GM19238 (cell line): ENCODE measurements at regions not wholly inside any gene's neighbourhood (a gene's known extent, or its start where the extent isn't known, plus 50 kb on each side); places are given as distances from the start of the nearest gene placed in this dataset.
"Not testable (repeated sequence)": the region's sequence is repeated elsewhere in the genome, so short reads cannot be mapped to it uniquely, and the experiment has no call there.

Experiments used
- DNase-seq: peaks from one replicate; pipeline ENCODE4 v3.0.0; 2011; ENCODE audit warnings: low spot score; ENCODE audit not compliant: insufficient read length

GRCh38 chr2:11950896-11951295 lies 204.5 kb downstream of the LPIN1 start:
- DNase-seq, result no peak

- not testable (repeated sequence) for DNase-seq
These were observed 205.1 kb downstream of the LPIN1 start for GRCh38 chr2:11951492-11951891.

DNA sequence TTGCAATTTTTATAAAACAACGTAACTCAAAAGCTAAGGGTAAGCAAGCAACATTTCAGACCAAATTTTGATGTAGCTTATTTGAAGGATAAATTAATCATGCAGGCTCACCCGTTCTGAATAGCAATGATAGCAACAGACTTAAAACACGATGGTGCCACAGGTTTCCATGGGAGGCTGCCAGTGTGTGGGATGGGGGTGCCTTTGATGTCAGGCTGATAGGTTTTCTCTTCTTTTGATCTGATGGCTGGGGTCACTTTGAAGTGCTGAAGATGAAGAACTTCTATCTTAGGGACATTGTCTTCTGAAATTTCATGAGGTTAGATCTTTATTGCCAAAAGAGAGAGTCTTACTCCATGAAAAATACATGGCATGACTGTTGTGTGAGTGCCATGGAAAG lies 206.8 kb downstream of the LPIN1 start:
- no peak for DNase-seq

GRCh38 chr2:11955314-11955713 lies 208.9 kb downstream of the LPIN1 start:
- DNase-seq, result no peak

- DNase-seq, result no peak
These were observed 209.5 kb downstream of the LPIN1 start for GRCh38 chr2:11955884-11956291.

- DNase-seq, result no peak
These were observed 216.4 kb downstream of the LPIN1 start for GRCh38 chr2:11962707-11963328.

DNA sequence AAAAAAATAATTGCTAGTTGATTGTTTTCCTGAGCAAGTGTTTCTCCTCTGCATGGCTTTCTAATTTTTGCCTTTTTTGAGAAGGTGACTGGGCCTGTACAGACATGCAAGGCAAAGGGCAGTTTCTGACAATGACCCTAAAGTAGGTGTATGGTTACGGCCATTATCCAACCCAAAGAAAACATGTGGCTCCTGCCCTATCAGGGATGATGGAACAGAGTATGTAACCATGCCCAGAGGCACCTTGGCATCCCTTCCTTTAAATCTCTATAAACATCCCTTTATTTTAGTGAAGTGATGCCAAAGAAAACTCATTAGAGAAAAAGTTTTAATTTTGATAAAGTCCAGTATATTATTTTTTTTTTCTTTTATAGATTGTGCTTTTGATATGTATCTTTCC lies 217.5 kb downstream of the LPIN1 start:
- no peak for DNase-seq

GRCh38 chr2:11967946-11968465 lies 221.6 kb downstream of the LPIN1 start:
- DNase-seq, result no peak

DNA sequence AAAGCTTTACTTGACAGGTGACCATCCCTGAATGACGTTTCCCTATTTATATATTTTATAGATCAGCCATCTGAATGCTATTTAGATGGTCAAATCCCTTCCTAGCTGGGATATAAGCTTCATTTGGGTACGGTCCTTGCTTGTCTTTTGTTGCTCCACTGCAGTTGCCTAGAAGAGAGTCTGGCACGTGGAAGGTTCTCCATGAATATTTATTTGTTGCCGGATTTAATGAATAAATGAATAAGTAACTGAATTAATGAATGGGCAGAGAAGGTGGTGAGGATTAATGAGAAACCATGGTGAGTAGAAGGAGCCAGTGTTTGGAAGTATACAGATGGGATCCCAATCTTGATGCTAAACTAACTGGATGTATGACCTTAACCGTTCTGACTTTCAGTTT lies 222.1 kb downstream of the LPIN1 start:
- no peak for DNase-seq

- no peak for DNase-seq
These were observed 223.3 kb downstream of the LPIN1 start for GRCh38 chr2:11969774-11970173.

DNA sequence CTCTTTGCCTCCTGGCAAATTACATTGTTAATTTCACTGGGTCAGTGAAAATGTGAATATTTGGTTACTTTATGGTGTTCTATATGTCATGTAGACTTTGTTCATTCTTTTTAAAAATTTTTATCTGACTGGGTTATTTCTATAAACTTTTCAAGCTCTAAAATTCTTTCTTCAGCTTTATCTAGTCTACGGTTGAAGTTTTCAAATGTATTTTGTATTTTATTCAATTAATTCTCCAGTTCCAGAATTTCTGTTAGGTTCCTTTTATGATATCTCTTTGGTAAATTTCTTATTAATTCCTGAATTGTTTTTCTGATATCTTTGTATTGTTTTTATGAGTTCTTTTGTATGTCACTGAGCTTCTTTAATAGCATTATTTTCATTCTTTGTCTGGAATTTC lies 228.1 kb downstream of the LPIN1 start:
- DNase-seq, result no peak

GRCh38 chr2:11975373-11975772 lies 228.9 kb downstream of the LPIN1 start:
- no peak for DNase-seq

GRCh38 chr2:11976073-11976472 lies 229.6 kb downstream of the LPIN1 start:
- DNase-seq, result no peak

DNA sequence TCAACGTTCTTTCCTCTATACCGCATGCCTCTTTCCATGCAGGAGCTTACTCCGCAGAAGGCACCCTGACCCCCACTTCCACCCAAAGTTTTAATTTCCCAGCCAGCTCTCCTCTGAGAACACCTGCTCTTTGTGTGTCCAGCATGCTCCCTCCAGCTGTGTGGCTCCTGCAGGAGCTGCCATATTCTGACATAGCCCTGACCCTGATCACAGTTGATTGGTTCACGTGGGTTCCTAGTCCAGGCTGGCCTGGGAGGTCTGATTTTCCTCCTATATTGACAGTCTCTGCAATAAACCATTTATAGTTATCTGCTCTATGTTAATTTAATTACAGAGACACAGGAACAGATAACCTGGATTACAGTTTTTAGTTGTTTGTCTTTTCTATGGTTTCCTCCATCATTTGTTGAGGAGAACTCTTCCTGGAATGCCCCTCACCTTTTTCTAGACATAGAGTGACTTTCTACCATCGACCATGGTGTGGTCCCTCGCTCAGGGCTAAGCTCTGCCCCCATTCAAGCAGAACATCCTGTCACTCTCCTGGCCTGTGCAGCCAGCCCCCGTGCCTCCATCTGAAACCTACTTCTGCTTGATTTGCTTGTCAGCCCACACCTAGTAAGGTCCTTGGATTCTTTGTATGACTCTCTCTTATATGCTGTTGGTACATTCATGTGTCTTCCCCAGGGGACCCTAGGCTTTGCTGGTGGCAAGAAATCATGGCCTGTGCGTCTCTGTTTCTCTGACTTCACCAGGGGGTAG lies 231.5 kb downstream of the LPIN1 start:
- DNase-seq, result no peak

DNA sequence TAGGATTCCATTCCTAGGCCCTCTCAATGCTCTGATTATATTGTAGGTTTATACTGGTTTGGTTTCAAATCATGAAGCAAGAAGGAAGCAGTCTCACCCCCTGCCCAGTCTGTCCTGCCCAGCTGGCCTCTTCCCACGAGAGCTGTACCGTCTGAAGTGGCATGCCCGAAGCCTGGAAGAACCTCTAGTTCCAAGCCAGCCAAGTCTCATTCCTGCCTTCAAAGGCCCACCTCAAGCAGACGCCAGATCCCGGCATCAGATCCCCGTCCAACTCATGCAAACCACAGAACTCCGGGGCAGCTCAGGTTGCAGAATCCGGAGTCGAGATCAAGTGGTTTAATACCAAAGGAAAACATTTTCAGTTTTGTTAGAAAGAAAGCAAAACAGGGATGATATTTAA lies 234.4 kb downstream of the LPIN1 start:
- DNase-seq, result no peak

- no peak for DNase-seq
These were observed 237.0 kb downstream of the LPIN1 start for GRCh38 chr2:11983401-11983800.

GRCh38 chr2:11983870-11984269 lies 237.4 kb downstream of the LPIN1 start:
- no peak for DNase-seq

DNA sequence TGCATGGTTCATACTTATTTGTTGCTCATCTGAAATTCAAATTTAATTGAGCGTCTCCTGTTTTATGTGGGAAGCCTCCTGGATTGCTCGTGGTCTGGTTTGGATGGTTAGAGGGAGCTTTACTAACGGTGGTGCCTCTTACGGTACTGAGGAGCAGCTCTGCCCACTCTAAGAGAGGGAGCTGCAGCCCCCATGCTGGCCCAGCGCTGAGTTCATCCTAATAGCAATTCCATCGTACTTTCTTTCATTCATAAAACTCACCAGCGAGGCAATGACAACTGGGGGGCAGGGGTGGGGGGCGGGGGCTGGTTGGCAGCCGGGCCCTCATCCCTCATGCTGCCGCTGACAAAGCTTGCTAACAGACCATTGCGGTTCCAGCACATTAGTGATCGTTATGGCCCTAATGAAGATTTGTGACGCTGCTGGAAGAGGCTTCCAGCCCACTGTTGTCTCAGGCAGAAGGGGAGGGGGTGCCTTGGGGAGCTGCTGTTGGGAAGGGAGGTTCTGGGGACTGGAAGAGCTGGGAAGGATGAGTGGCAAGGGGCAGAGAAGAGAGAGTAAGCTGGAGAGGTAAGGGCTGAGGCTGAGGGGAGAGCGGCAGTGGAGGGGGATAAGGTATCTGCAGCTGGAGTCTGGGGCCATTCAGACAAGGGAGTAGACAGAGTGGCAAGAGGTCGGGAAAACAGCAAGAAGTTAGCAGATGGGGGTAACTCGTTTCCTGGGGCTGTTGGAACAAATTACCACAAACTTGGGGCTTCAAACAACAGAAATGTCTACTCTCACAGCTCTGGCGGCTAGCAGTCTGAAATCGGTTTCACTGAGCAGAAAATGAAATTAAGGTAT lies 238.1 kb downstream of the LPIN1 start:
- DNase-seq, result no peak

- DNase-seq, result no peak
These were observed 239.6 kb downstream of the LPIN1 start for GRCh38 chr2:11985817-11986566.

GRCh38 chr2:11987151-11987550 lies 240.7 kb downstream of the LPIN1 start:
- no peak for DNase-seq

DNA sequence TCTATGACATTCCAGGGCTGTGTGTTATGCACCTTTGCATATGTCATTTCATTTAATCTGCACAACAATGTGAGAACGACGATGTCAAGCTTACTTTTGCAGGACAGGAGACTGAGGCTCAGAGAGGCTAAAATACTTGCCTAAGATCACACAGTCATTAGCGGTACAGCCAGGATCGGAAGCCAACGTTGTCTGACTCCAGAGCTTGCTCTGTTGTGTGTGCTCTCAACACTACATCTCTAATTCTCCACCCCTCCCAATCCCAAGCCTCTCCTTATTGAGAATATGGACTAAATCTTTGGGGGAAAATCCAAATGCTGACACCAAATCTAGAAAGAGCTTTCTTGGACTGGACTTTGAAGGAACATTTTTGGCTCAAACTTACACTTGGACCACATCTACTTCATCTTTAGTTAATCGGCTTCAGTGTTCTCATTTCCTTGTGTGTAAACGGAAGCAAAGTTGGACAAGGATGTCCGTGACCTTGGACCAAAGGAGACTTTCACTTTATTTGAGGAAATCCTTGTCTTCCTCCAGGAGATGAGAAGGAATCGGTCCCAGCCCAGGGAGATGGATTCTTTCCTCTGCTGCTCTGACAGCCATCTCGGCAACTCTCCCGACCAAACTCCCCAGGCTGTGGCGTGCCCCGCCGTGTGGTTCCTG lies 242.4 kb downstream of the LPIN1 start:
- DNase-seq, result no peak
